Neural progenitor cell (in vitro differentiated cells): ENCODE measurements at regions not wholly inside any gene's neighbourhood (a gene's known extent, or its start where the extent isn't known, plus 50 kb on each side); places are given as distances from the start of the nearest gene placed in this dataset.

Source experiments
- DNase-seq: peaks from one replicate; pipeline ENCODE4 v3.0.0-alpha.2; 2016; ENCODE audit warnings: low spot score
- H2AFZ ChIP-seq: fragments of 200-600 bp; sonication (generic); replicated peaks from 2 replicates; pipeline ENCODE4 v1.6.1; 2016; ENCODE audit warnings: antibody characterized with exemption
- H3F3A ChIP-seq: fragments of 200-600 bp; sonication (generic); 2 replicates; pipeline ENCODE4 v1.6.1; 2016; ENCODE audit warnings: antibody characterized with exemption, low read depth
- H3K27ac ChIP-seq: fragments of 200-600 bp; sonication (generic); 2 replicates; pipeline ENCODE4 v1.5.1; 2016; ENCODE audit warnings: mild to moderate bottlenecking
- H3K27me3 ChIP-seq: fragments of 200-600 bp; sonication (generic); 2 replicates; pipeline ENCODE4 v1.6.1; 2016; ENCODE audit warnings: mild to moderate bottlenecking, moderate library complexity
- H3K36me3 ChIP-seq: fragments of 200-600 bp; sonication (generic); 2 replicates; pipeline ENCODE4 v1.5.1; 2016
- H3K4me1 ChIP-seq: fragments of 200-600 bp; sonication (generic); 2 replicates; pipeline ENCODE4 v1.6.1; 2016; ENCODE audit warnings: mixed run types
- H3K4me2 ChIP-seq: fragments of 200-600 bp; sonication (generic); 2 replicates; pipeline ENCODE4 v1.6.1; 2016
- H3K4me3 ChIP-seq: fragments of 200-600 bp; sonication (generic); 2 replicates; pipeline ENCODE4 v1.5.1; 2016
- H3K79me2 ChIP-seq: fragments of 200-600 bp; sonication (generic); 2 replicates; pipeline ENCODE4 v1.6.1; 2016; ENCODE audit warnings: low read depth
- H3K9ac ChIP-seq: fragments of 200-600 bp; sonication (generic); 2 replicates; pipeline ENCODE4 v1.6.1; 2016
- H3K9me3 ChIP-seq: fragments of 200-600 bp; sonication (generic); 2 replicates; pipeline ENCODE4 v1.5.1; 2016; ENCODE audit warnings: low read depth
- H4K20me1 ChIP-seq: fragments of 200-600 bp; sonication (generic); 2 replicates; pipeline ENCODE4 v1.6.1; 2016; ENCODE audit warnings: low read depth
- H3K27ac Mint-ChIP-seq: 3 replicates; pipeline ENCODE4 v1.8.0; 2021; ENCODE audit warnings: mixed read lengths
- H3K27me3 Mint-ChIP-seq: 2 replicates; pipeline ENCODE4 v1.8.0; 2022; ENCODE audit warnings: low read depth, mild to moderate bottlenecking, inconsistent platforms, moderate library complexity, mixed read lengths; ENCODE audit not compliant: insufficient read depth
- H3K36me3 Mint-ChIP-seq: 3 replicates; pipeline ENCODE4 v1.8.0; 2021; ENCODE audit warnings: mixed read lengths
- H3K4me1 Mint-ChIP-seq: 3 replicates; pipeline ENCODE4 v1.8.0; 2021; ENCODE audit warnings: mixed read lengths
- H3K4me3 Mint-ChIP-seq: 3 replicates; pipeline ENCODE4 v1.8.0; 2021; ENCODE audit warnings: mild to moderate bottlenecking, moderate library complexity, mixed read lengths
- H3K9me3 Mint-ChIP-seq: 3 replicates; pipeline ENCODE4 v1.8.0; 2020; ENCODE audit warnings: mixed read lengths
- EZH2 ChIP-seq: fragments of 200-600 bp; sonication (generic); IDR thresholded peaks from 2 replicates; pipeline ENCODE4 v1.6.1; 2017; ENCODE audit warnings: antibody characterized with exemption, mild to moderate bottlenecking, moderate library complexity
- EZH2phosphoT487 ChIP-seq: fragments of 200-600 bp; sonication (generic); IDR thresholded peaks from 2 replicates; pipeline ENCODE4 v1.6.1; 2017; ENCODE audit warnings: antibody characterized with exemption
- TF ChIP-seq, protein P1 (sequence below): fragments of 200-600 bp; sonication (generic); IDR thresholded peaks from 2 replicates; pipeline ENCODE4 v1.5.1; 2017; ENCODE audit warnings: antibody characterized with exemption, mild to moderate bottlenecking

- Histone ChIP-seq H3K9me3 (no peaks in the 10 kb centered on the region), H3K27me3 (no peaks in the 10 kb centered on the region), H3K36me3 (no peaks in the 10 kb centered on the region), H2AFZ (no peak overlapping the region), H3K79me2 (no peaks in the 10 kb centered on the region), H3K4me3 (no peak overlapping the region), H4K20me1 (no peaks in the 10 kb centered on the region), H3K9ac (no peak overlapping the region), H3K27ac (peak overlapping the region; percentile 82), H3F3A (peaks cover 30% of the 10 kb centered on the region), H3K4me2 (peak overlapping the region; percentile 28), H3K4me1 (peaks cover 46% of the 10 kb centered on the region)
- peaks cover 2% of the 10 kb centered on the region for H3K36me3 Mint-ChIP-seq
- H3K27me3 Mint-ChIP-seq, result peaks cover 3% of the 10 kb centered on the region
- peaks cover 37% of the 10 kb centered on the region for H3K4me1 Mint-ChIP-seq
- no peak for TF ChIP-seq EZH2phosphoT487
- TF ChIP-seq, protein P1, sequence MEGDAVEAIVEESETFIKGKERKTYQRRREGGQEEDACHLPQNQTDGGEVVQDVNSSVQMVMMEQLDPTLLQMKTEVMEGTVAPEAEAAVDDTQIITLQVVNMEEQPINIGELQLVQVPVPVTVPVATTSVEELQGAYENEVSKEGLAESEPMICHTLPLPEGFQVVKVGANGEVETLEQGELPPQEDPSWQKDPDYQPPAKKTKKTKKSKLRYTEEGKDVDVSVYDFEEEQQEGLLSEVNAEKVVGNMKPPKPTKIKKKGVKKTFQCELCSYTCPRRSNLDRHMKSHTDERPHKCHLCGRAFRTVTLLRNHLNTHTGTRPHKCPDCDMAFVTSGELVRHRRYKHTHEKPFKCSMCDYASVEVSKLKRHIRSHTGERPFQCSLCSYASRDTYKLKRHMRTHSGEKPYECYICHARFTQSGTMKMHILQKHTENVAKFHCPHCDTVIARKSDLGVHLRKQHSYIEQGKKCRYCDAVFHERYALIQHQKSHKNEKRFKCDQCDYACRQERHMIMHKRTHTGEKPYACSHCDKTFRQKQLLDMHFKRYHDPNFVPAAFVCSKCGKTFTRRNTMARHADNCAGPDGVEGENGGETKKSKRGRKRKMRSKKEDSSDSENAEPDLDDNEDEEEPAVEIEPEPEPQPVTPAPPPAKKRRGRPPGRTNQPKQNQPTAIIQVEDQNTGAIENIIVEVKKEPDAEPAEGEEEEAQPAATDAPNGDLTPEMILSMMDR, result no peak
- no peak for TF ChIP-seq EZH2
- H3K4me3 Mint-ChIP-seq, result no peak overlapping the region
- H3K9me3 Mint-ChIP-seq, result peaks cover 21% of the 10 kb centered on the region
- H3K27ac Mint-ChIP-seq, result peak overlapping the region; percentile 81
- no peak for DNase-seq
Observed at GRCh38 chr5:92980491-92980890, 600.5 kb downstream of the NR2F1-AS1 start.

- Mint-ChIP-seq H3K36me3 (peaks cover 4% of the 10 kb centered on the region), H3K9me3 (peaks cover 19% of the 10 kb centered on the region), H3K27ac (no peak overlapping the region), H3K4me3 (peak overlapping the region; percentile 42), H3K27me3 (peaks cover 1% of the 10 kb centered on the region), H3K4me1 (peaks cover 37% of the 10 kb centered on the region)
- peak overlapping the region; percentile 28 for H3K4me2 ChIP-seq
- H3K9me3 ChIP-seq, result no peaks in the 10 kb centered on the region
- peak; percentile 85 for DNase-seq
- H3K4me3 ChIP-seq, result no peak overlapping the region
- TF ChIP-seq EZH2, result no peak
- TF ChIP-seq, protein P1, result no peak
- no peak for TF ChIP-seq EZH2phosphoT487
- no peaks in the 10 kb centered on the region for H3K36me3 ChIP-seq
- H3K9ac ChIP-seq, result no peak overlapping the region
- peaks cover 30% of the 10 kb centered on the region for H3F3A ChIP-seq
- H3K4me1 ChIP-seq, result peaks cover 46% of the 10 kb centered on the region
- no peak overlapping the region for H2AFZ ChIP-seq
- H3K27ac ChIP-seq, result peak overlapping the region; percentile 82
- no peaks in the 10 kb centered on the region for H3K27me3 ChIP-seq
- no peaks in the 10 kb centered on the region for H4K20me1 ChIP-seq
- H3K79me2 ChIP-seq, result no peaks in the 10 kb centered on the region
Observed at GRCh38 chr5:92979716-92980115, 601.3 kb downstream of the NR2F1-AS1 start.

DNA sequence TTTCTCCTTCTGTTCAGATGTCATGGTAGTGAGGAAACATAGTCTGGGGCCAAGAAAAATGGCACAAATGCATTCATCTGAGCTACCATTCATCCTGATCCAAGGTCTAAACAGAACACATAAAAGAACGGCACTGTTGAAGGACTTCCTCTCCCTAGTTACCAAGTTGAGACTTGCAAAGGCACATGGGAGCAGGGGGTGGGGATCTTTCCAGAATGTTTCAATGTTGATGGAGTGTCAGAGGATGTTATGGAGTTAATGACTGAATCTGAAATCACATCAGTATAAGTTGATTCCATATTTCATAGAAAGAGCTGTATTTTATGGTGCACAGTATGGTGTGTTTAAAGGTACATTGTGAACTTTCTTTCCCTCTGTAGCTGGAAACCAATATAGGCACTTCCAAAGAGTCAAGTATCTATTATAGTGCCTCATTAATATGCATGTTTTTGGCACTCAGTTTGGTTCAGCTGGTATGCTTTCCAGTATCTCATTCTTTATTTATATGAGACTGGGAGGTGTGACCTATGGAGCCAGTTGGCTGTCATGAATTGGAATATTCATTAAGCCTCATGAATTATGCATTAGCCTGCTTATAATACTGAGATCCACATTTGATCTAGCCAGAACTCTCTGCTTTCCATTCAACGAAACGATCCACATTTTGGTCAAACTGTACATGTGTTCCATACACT lies 603.0 kb downstream of the NR2F1-AS1 start:
- no peak overlapping the region for H3K4me3 ChIP-seq
- no peaks in the 10 kb centered on the region for H3K9me3 ChIP-seq
- H3K36me3 Mint-ChIP-seq, result peaks cover 4% of the 10 kb centered on the region
- no peak overlapping the region for H2AFZ ChIP-seq
- H3K9ac ChIP-seq, result no peak overlapping the region
- H3K4me1 ChIP-seq, result peaks cover 46% of the 10 kb centered on the region
- no peaks in the 10 kb centered on the region for H3K27me3 Mint-ChIP-seq
- no peaks in the 10 kb centered on the region for H3K36me3 ChIP-seq
- H3K4me3 Mint-ChIP-seq, result no peak overlapping the region
- TF ChIP-seq EZH2phosphoT487 (no peak), EZH2 (no peak)
- TF ChIP-seq, protein P1, result no peak
- no peak overlapping the region for H3K4me2 ChIP-seq
- H3K9me3 Mint-ChIP-seq, result peaks cover 19% of the 10 kb centered on the region
- H3K27ac ChIP-seq, result no peak overlapping the region
- H4K20me1 ChIP-seq, result no peaks in the 10 kb centered on the region
- H3K4me1 Mint-ChIP-seq, result peaks cover 37% of the 10 kb centered on the region
- H3K27me3 ChIP-seq, result no peaks in the 10 kb centered on the region
- peak overlapping the region; percentile 50 for H3K27ac Mint-ChIP-seq
- peaks cover 30% of the 10 kb centered on the region for H3F3A ChIP-seq
- DNase-seq, result no peak
- H3K79me2 ChIP-seq, result no peaks in the 10 kb centered on the region
